ENCODE measurements at regions not wholly inside any gene's neighbourhood (a gene's known extent, or its start where the extent isn't known, plus 50 kb on each side); places are given as distances from the start of the nearest gene placed in this dataset.

DNA sequence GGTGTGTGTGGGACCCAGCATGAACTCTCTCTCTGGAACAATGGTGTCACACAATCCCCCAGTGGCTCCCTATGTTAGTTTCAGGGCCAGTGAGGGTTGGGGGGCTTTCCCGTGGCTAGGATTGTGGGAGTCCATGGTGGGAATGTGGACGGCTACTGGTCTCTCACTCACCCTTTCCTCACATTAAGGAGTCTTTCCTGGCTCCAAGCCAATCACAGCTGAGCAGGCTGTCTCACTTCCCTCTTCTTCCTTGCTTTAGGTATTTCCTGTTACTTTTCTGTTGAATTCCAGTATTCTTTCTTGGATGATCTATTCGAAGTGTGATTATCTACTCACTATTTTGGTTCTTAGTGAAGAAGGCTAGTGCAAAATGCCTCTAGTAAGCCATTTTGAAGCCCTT lies 324.4 kb upstream of the MPDZ start:
- Histone ChIP-seq H3K9ac (ENCODE audit: insufficient read depth, low read length) (no peak overlapping the region), H3K79me2 (ENCODE audit: control insufficient read depth, insufficient read depth, low read length) (no peaks in the 10 kb centered on the region), H3K4me3 (replicated peaks in 1 of 4; ENCODE audit: control extremely low read depth in 1 of 4, insufficient read depth in 1 of 4, low read depth in 3 of 4, low read length in 4 of 4) (no peak overlapping the region), H2AFZ (ENCODE audit: low read length) (no peak overlapping the region), H3K4me1 (ENCODE audit: control insufficient read depth, extremely low read depth, insufficient read depth, low read length) (no peaks in the 10 kb centered on the region), H3K4me2 (ENCODE audit: extremely low read depth, insufficient read depth, low read length) (no peak overlapping the region), H3K36me3 (ENCODE audit: control insufficient read depth, insufficient read depth, low read length) (no peaks in the 10 kb centered on the region), H3K9me3 (ENCODE audit: control insufficient read depth, insufficient read depth, low read depth, low read length) (no peaks in the 10 kb centered on the region), H3K27me3 (ENCODE audit: control insufficient read depth, insufficient read depth, low read length) (no peaks in the 10 kb centered on the region), H3K27ac (ENCODE audit: insufficient read depth, low read length) (no peak overlapping the region), H4K20me1 (ENCODE audit: control insufficient read depth, extremely low read depth, insufficient read depth, low read length) (no peaks in the 10 kb centered on the region)
- TF ChIP-seq, protein P1, sequence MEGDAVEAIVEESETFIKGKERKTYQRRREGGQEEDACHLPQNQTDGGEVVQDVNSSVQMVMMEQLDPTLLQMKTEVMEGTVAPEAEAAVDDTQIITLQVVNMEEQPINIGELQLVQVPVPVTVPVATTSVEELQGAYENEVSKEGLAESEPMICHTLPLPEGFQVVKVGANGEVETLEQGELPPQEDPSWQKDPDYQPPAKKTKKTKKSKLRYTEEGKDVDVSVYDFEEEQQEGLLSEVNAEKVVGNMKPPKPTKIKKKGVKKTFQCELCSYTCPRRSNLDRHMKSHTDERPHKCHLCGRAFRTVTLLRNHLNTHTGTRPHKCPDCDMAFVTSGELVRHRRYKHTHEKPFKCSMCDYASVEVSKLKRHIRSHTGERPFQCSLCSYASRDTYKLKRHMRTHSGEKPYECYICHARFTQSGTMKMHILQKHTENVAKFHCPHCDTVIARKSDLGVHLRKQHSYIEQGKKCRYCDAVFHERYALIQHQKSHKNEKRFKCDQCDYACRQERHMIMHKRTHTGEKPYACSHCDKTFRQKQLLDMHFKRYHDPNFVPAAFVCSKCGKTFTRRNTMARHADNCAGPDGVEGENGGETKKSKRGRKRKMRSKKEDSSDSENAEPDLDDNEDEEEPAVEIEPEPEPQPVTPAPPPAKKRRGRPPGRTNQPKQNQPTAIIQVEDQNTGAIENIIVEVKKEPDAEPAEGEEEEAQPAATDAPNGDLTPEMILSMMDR (conservative IDR thresholded peaks at IDR 0.05 in 1 of 2, IDR thresholded peaks at IDR 0.05 in 1 of 2; ENCODE audit: low read depth in 1 of 2, low read length in 2 of 2) = no peak
- no peak for TF ChIP-seq EZH2 (IDR thresholded peaks at IDR 0.05; ENCODE audit: low read length, missing control alignments)
- peak in 1 of 2 donors; percentile 16 for DNase-seq (ENCODE audit: low read depth in 2 of 2)

DNA sequence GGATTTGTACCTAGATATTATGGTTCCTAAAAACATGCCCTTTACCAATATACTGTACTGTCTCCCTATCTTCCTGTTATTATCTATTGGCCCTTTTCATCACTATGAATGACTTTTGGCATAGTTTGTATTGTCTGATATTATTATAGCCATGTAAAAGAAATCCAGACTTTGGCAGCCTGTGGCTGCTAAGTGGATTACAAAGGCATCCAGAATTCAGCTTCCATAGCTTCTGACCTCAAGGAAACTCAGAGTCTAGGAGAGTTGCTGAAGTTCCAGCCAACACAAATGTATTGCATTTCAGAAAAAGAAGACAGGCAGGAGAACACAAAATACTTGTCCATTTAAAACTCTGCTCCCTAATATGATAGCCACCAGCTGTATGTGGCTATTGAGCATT lies 319.2 kb upstream of the MPDZ start:
- no peak overlapping the region for H2AFZ ChIP-seq (ENCODE audit: low read length)
- no peaks in the 10 kb centered on the region for H3K27me3 ChIP-seq (ENCODE audit: control insufficient read depth, insufficient read depth, low read length)
- H3K4me1 ChIP-seq (ENCODE audit: control insufficient read depth, extremely low read depth, insufficient read depth, low read length) = no peaks in the 10 kb centered on the region
- H4K20me1 ChIP-seq (ENCODE audit: control insufficient read depth, extremely low read depth, insufficient read depth, low read length) = no peaks in the 10 kb centered on the region
- no peak overlapping the region for H3K27ac ChIP-seq (ENCODE audit: insufficient read depth, low read length)
- H3K79me2 ChIP-seq (ENCODE audit: control insufficient read depth, insufficient read depth, low read length) = no peaks in the 10 kb centered on the region
- H3K9ac ChIP-seq (ENCODE audit: insufficient read depth, low read length) = no peak overlapping the region
- H3K9me3 ChIP-seq (ENCODE audit: control insufficient read depth, insufficient read depth, low read depth, low read length) = no peaks in the 10 kb centered on the region
- peak in 1 of 2 donors; percentile 55 for DNase-seq (ENCODE audit: low read depth in 2 of 2)
- H3K36me3 ChIP-seq (ENCODE audit: control insufficient read depth, insufficient read depth, low read length) = no peaks in the 10 kb centered on the region
- no peak for TF ChIP-seq EZH2 (IDR thresholded peaks at IDR 0.05; ENCODE audit: low read length, missing control alignments)
- TF ChIP-seq, protein P1 (conservative IDR thresholded peaks at IDR 0.05 in 1 of 2, IDR thresholded peaks at IDR 0.05 in 1 of 2; ENCODE audit: low read depth in 1 of 2, low read length in 2 of 2) = no peak
- no peak overlapping the region for H3K4me2 ChIP-seq (ENCODE audit: extremely low read depth, insufficient read depth, low read length)
- no peak overlapping the region for H3K4me3 ChIP-seq (replicated peaks in 1 of 4; ENCODE audit: control extremely low read depth in 1 of 4, insufficient read depth in 1 of 4, low read depth in 3 of 4, low read length in 4 of 4)

DNA sequence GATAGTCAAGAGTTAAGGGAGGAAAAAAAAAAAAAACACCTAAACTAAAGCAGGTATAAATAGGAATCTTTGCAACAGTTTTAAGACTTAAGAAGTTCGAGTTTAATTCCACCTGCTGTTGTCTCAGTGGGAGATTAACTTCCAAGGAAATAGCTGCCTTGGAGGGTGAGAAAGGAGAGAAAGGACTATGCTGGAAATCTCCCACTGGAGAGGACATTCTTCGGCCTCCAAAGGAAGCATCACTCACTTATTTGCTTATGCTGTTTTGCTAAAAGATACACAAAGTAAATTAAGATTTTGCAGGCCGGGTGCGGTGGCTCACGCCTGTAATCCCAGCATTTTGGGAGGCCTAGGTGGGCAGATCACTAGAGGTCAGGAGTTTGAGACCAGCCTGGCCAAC lies 317.9 kb upstream of the MPDZ start:
- Histone ChIP-seq H3K36me3 (ENCODE audit: control insufficient read depth, insufficient read depth, low read length) (no peaks in the 10 kb centered on the region), H3K4me1 (ENCODE audit: control insufficient read depth, extremely low read depth, insufficient read depth, low read length) (no peaks in the 10 kb centered on the region), H3K4me3 (replicated peaks in 1 of 4; ENCODE audit: control extremely low read depth in 1 of 4, insufficient read depth in 1 of 4, low read depth in 3 of 4, low read length in 4 of 4) (no peak overlapping the region), H3K9ac (ENCODE audit: insufficient read depth, low read length) (no peak overlapping the region), H3K27me3 (ENCODE audit: control insufficient read depth, insufficient read depth, low read length) (no peaks in the 10 kb centered on the region), H3K79me2 (ENCODE audit: control insufficient read depth, insufficient read depth, low read length) (no peaks in the 10 kb centered on the region), H3K9me3 (ENCODE audit: control insufficient read depth, insufficient read depth, low read depth, low read length) (no peaks in the 10 kb centered on the region), H4K20me1 (ENCODE audit: control insufficient read depth, extremely low read depth, insufficient read depth, low read length) (no peaks in the 10 kb centered on the region), H3K4me2 (ENCODE audit: extremely low read depth, insufficient read depth, low read length) (no peak overlapping the region), H2AFZ (ENCODE audit: low read length) (no peak overlapping the region), H3K27ac (ENCODE audit: insufficient read depth, low read length) (no peak overlapping the region)
- DNase-seq (ENCODE audit: low read depth in 2 of 2) = no peak
- TF ChIP-seq EZH2 (IDR thresholded peaks at IDR 0.05; ENCODE audit: low read length, missing control alignments) = no peak
- TF ChIP-seq, protein P1 (conservative IDR thresholded peaks at IDR 0.05 in 1 of 2, IDR thresholded peaks at IDR 0.05 in 1 of 2; ENCODE audit: low read depth in 1 of 2, low read length in 2 of 2) = no peak
